Anterior cingulate cortex (tissue), 58 donors: ENCODE measurements at regions not wholly inside any gene's neighbourhood (a gene's known extent, or its start where the extent isn't known, plus 50 kb on each side); places are given as distances from the start of the nearest gene placed in this dataset.
"Not testable (repeated sequence)": the region's sequence is repeated elsewhere in the genome, so short reads cannot be mapped to it uniquely, and the experiment has no call there.

Source experiments
- DNase-seq, 58 donors: peaks; one replicate each; lab custom pipeline; 2025; lab: John Stamatoyannopoulos, UW

DNA sequence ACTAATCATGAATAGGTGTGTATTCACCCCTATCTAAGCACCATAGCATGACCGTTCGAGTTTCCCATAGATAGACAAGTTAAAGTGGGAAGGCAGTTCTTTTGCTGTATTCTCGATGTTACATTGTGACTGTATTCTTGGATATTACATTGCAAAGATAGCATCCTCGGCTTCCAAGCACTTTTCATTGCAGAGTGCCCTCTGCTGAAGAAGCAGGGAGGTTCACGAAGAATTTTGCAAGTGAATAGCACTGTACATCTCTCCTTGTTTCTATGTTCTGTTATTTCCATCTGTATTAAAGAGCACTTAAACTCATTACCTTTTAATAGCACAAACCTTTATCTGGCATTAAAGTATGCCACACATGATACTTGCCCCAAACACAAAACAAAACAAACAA is 426.7 kb upstream of the ARX start:
- DNase-seq: peak in 10 of 58 donors; percentile 0 to 4 (median 0)

DNA sequence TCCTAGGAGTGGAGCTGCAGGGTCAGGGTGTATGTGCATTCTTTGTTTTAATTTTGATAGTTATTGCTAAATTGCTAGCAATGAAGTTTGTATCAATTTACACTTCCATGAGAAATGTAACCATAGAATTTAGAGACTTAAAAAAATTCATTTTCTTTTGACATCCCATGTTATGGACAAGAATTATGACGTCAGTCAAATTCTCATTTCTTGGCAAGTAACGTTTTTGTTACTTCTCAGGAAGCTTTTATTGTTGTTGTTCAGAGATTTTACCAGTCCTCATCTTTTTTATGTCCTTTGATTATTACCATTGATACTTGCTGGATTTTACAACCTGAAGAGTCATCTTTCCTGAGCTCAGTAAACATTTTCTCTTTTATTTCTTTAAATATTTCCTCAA is 417.5 kb upstream of the ARX start:
- no peak for DNase-seq

DNA sequence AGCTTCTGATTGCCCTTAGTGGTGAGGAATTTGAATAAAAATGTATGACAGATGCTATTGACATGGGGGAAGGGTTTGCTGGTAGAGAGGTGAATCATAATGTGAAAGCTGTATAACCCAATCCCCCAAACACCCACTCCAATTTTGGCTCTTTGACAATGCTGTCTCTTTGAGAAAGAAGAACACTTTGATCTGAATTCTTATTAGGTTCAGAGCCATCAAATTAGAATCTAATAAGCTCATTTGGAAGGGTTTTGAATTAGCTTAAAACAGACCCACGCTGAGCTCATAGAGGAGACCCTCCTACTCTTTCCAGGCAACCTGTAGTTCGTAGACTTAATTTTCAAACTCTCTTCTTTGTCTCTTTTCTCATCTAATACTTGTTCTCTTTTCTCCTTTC is 416.6 kb upstream of the ARX start:
- DNase-seq: no peak

GRCh38 chrX:25427873-25428555 is 412.2 kb upstream of the ARX start:
- no peak for DNase-seq

- DNase-seq: not testable (repeated sequence)
Measured at GRCh38 chrX:25404163-25404562, 388.4 kb upstream of the ARX start.

- DNase-seq: no peak
Measured at GRCh38 chrX:25389266-25389665, 373.5 kb upstream of the ARX start.

DNA sequence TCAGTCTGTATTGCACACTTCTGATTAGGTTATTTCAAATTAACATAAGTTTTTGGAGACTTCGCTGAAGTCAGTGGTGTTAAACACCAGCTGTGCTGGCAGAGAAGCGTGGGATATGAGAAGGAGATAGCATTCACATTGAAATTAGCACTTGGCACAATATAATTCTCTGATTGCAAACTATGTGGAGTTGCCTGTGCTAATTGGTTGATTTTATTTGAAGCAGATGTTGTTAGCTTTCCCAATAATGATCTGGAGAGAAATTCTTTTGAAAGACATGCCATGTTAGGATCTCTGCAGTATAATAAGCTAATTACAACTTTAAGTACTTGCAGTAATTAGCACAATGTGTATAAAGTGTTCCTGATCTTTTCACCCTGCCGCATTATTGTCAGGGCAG is 367.4 kb upstream of the ARX start:
- no peak for DNase-seq

GRCh38 chrX:25356456-25356855 is 340.7 kb upstream of the ARX start:
- peak in 1 of 58 donors; percentile 0 for DNase-seq

DNA sequence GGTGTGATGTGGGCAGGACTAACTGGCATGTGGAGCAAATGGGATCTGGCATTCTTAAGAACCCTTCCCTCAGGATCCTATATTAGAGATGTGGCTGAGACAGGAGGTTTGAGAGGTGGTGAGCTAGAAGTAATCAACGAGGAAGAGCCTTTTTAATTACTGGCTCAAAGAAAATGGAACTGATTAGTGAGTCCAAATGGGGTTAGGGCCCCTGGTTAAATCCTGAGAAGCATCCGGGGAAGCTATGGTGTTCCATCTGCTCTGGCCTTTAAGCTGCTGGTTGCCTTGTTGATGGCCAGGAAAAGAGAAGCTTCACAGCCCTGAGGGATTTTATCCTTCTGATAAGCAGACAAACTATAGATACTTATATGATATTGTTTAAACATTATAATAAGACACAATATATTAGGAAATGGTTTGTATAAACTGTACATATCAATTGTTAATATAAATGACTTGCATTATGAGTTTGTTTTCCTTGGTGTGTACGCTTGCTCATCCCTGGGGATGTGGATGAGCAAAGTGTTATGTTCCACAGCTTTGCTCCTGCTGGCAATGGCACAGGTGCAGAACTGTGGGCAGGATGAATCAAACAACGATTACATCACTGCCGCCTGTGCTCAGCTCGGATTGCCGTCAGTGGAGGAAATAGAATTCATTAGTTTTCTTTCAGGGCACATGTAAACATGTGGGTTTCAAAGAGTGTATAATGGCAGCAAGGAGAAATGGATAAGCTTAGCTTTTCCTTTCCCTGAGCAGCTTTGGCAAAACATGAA is 328.6 kb upstream of the ARX start:
- peak in 25 of 58 donors; percentile 0 to 38 (median 3) for DNase-seq

DNA sequence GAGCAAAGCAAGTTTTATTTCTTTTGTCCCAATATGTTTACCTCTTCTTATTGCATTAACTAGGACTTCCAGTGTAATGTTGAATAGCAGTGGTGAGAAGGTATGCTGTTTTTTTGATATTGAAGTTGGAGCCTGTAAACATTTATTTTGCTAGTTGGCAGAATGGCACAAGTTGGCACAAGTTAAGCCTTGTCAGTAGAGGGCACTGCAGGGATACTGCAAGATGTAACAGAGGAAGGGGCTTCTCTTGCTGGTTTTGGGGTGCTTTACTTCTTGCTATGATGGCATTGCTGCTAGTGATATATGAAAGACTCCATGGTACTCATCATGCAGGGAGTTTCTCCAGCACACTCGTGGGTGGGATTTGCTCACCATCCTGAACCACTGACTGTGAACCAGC is 327.3 kb upstream of the ARX start:
- DNase-seq: no peak

DNA sequence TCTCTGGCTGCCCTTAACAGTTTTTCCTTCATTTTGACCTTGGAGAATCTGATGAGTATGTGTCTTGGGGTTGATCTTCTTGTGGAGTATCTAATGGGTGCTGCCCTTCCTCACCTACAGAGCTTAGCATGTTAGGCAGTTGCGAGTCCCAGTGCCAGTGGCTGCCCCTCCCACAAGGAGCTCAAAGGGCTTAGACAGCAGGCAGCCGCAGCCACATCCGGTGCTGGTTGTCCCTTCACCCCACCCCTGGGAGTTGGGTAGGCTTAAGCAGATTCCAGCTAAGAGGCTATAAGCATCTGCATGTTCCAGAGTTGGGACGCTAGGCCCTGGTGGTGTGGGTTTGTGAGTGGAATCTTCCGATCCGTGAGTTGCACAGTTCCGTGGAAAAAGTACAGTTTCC is 322.1 kb upstream of the ARX start:
- no peak for DNase-seq

GRCh38 chrX:25300994-25301393 is 285.2 kb upstream of the ARX start:
- no peak for DNase-seq

DNA sequence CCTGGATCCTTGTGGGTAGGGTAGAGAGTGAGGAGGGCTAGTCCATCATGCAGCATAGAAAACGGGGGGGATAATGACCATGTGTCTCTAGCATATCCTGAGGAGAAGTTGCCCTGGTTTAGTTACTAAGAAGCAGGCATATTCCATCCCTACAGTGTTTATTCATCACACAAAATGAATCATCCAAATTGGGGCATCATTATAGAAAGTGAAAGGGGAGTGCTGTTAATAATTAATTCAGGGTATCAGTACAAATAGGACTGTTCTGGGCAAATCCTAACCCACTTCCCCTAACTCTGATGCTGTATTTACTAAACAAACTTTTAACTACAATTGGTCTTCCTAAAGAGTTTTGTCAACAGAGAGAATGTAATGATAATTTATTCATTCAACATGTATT is 281.1 kb upstream of the ARX start:
- no peak for DNase-seq

DNA sequence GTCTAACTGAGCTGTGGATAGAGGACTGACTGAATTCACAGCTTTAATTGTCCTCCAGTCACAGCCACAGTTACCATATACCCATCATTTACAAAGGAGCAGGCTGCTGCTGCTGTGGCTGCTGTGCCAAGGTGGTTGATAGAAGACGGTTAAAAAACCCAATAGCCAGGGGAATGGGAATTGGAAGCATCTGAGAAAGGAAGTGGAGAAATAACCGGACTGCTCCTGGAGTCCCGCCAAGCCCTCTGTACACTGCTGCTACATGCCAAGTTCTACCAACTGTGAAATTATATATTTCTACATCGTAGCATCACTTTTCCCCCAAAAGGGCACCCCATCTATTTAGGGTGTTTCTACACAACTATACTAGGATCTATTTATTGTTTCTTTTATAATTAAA is 279.7 kb upstream of the ARX start:
- DNase-seq: no peak

- no peak for DNase-seq
Measured at GRCh38 chrX:25290132-25290531, 274.4 kb upstream of the ARX start.

DNA sequence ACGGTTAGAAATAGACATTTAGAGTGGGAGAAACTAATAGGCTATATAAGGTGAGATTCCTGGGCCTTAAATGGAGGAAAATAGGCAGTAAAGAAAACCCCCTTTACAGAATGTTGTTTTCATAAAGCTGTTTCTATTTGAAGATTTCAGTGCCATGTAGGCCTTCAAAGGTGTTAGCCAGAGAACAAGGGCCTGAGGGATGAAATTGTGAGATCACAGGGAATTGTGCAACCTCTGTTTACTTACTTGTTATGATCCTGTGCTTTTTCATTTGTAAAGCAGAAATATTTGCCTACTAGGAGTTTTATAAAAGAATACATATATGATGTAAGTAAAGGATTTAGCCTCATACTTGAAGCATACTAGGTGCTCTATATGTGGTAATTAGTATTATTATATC is 272.9 kb upstream of the ARX start:
- no peak for DNase-seq

DNA sequence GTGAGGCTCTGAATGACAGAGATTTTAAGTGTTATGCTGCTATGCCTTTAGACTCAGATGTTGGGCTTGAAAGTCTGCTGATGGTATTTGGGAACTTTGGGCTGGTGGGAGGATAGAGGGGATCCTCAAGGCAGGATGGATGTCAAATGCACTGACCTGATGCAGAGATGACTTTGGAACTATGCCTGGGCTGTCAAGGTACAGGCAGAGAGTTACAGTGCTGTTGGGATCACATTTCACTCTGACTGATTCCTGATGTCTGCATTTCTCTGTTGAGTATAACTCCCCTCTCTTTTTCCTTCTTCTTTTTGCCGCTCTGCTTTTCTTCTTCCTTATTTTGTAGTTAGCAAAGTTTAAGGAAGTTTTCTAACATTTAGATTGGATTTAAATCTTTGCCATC is 271.8 kb upstream of the ARX start:
- DNase-seq: no peak

- no peak for DNase-seq
Measured at GRCh38 chrX:25285598-25285997, 269.8 kb upstream of the ARX start.

GRCh38 chrX:25279510-25279909 is 263.7 kb upstream of the ARX start:
- DNase-seq: no peak

- DNase-seq: no peak
Measured at GRCh38 chrX:25278341-25278740, 262.6 kb upstream of the ARX start.

GRCh38 chrX:25277574-25277973 is 261.8 kb upstream of the ARX start:
- no peak for DNase-seq

DNA sequence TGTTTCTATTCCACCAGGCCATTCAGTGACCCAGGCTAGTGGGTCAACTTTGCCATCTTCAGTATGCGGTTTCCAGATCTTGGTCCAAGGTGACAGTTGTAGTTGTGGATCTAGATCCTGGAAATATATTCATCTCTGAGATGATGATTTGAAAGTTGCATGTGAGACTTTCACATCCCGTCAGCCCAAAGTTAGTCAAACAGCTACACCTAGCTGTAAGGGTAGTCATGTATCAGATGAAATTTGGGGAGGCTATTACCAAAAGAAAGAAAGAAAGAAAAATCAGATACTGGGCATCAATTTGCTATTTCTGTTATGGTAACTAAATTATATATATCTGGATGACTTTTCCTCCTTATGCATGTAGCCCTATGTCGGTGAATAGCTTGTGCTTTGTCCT is 259.4 kb upstream of the ARX start:
- DNase-seq: peak in 1 of 58 donors; percentile 0
